Sciatic nerve (tissue), 2 donors: ENCODE measurements at regions not wholly inside any gene's neighbourhood (a gene's known extent, or its start where the extent isn't known, plus 50 kb on each side); places are given as distances from the start of the nearest gene placed in this dataset.
"Not testable (repeated sequence)": the region's sequence is repeated elsewhere in the genome, so short reads cannot be mapped to it uniquely, and the experiment has no call there.

Experiments used
- ATAC-seq: fragments of 200-7000 bp; cut with Tn5 transposase; one replicate; pipeline ENCODE4 v1.9.1; 2020; ENCODE audit warnings: mild to moderate bottlenecking, moderate library complexity
- DNase-seq: peaks from one replicate; pipeline ENCODE4 v3.0.0-alpha.2; 2020; ENCODE audit warnings: low spot score
- intact Hi-C: fragments of 100-400 bp; cut with DNase I; formaldehyde crosslinking; loops from one replicate; pipeline ENCODE4 v1.14.2; 2022
- donor health status: DM: no; HTN: no; CAD: no.
- donor health status: DM: no; HTN: no; CAD: no.

- intact Hi-C loops: no loop called here
- ATAC-seq (no peak), DNase-seq (no peak)
These were observed 806.5 kb upstream of the GOT2 start for GRCh38 chr16:59540621-59541020.

- intact Hi-C loops: no loop called here
- DNase-seq (no peak), ATAC-seq (no peak)
These were observed 801.2 kb upstream of the GOT2 start for GRCh38 chr16:59535298-59535697.

GRCh38 chr16:59527206-59527997, 793.3 kb upstream of the GOT2 start:
- no peak for ATAC-seq
- intact Hi-C loops: no loop called here
- DNase-seq: no peak

GRCh38 chr16:59522826-59523225, 788.7 kb upstream of the GOT2 start:
- intact Hi-C loops: no loop called here
- ATAC-seq: no peak
- no peak for DNase-seq

GRCh38 chr16:59518721-59519120, 784.6 kb upstream of the GOT2 start:
- intact Hi-C loops, DNase-seq, ATAC-seq: not testable (repeated sequence)

GRCh38 chr16:59514651-59515050, 780.5 kb upstream of the GOT2 start:
- no peak for ATAC-seq
- DNase-seq: no peak
- intact Hi-C loops: no loop called here

- ATAC-seq (no peak), DNase-seq (no peak)
- intact Hi-C loops: no loop called here
These were observed 775.9 kb upstream of the GOT2 start for GRCh38 chr16:59510008-59510424.

- DNase-seq (no peak), ATAC-seq (no peak)
- intact Hi-C loops: no loop called here
These were observed 766.5 kb upstream of the GOT2 start for GRCh38 chr16:59500601-59501000.

GRCh38 chr16:59487067-59487466, 753.0 kb upstream of the GOT2 start:
- ATAC-seq (no peak), DNase-seq (no peak)
- intact Hi-C loops: no loop called here

- no peak for DNase-seq
- intact Hi-C loops: no loop called here
- ATAC-seq: no peak
These were observed 750.9 kb upstream of the GOT2 start for GRCh38 chr16:59484833-59485516.

- ATAC-seq: no peak
- DNase-seq: no peak
- intact Hi-C loops: no loop called here
These were observed 744.7 kb upstream of the GOT2 start for GRCh38 chr16:59478838-59479237.

- DNase-seq (no peak), ATAC-seq (no peak)
- intact Hi-C loops: no loop called here
These were observed 736.4 kb upstream of the GOT2 start for GRCh38 chr16:59470556-59470955.

- no peak for DNase-seq
- ATAC-seq: no peak
- intact Hi-C loops: no loop called here
These were observed 735.1 kb upstream of the GOT2 start for GRCh38 chr16:59469266-59469665.

GRCh38 chr16:59463776-59464175, 729.7 kb upstream of the GOT2 start:
- intact Hi-C loops: no loop called here
- ATAC-seq (no peak), DNase-seq (no peak)

- DNase-seq (no peak), ATAC-seq (no peak)
- intact Hi-C loops: no loop called here
These were observed 725.7 kb upstream of the GOT2 start for GRCh38 chr16:59459806-59460205.

GRCh38 chr16:59455497-59455896, 721.4 kb upstream of the GOT2 start:
- no peak for ATAC-seq
- intact Hi-C loops: no loop called here
- DNase-seq: no peak

- intact Hi-C loops, ATAC-seq, DNase-seq: not testable (repeated sequence)
These were observed 716.4 kb upstream of the GOT2 start for GRCh38 chr16:59450513-59450912.

GRCh38 chr16:59440502-59440901, 706.4 kb upstream of the GOT2 start:
- ATAC-seq (no peak), DNase-seq (no peak)
- intact Hi-C loops: no loop called here

GRCh38 chr16:59432896-59433295, 698.8 kb upstream of the GOT2 start:
- intact Hi-C loops: no loop called here
- DNase-seq: no peak
- ATAC-seq: no peak

GRCh38 chr16:59432276-59432675, 698.2 kb upstream of the GOT2 start:
- intact Hi-C loops: no loop called here

More at GRCh38 chr16:59432276-59432675, 698.2 kb upstream of the GOT2 start:
- no peak for DNase-seq
- ATAC-seq: no peak
